GM12865 (cell line): ENCODE measurements at regions not wholly inside any gene's neighbourhood (a gene's known extent, or its start where the extent isn't known, plus 50 kb on each side); places are given as distances from the start of the nearest gene placed in this dataset.
A peak's percentile ranks its signal among the peaks of the same experiment; 100 is the strongest.

Source experiments
- DNase-seq: peaks from one replicate; pipeline ENCODE4 v3.0.0; 2010; ENCODE audit warnings: low read depth
- H3K4me3 ChIP-seq: 2 replicates; pipeline ENCODE4 v1.5.1; 2011; ENCODE audit warnings: mild to moderate bottlenecking, low read depth, low read length, control low read depth
- CTCF ChIP-seq: IDR thresholded peaks from 2 replicates; pipeline ENCODE4 v1.5.1; 2011; ENCODE audit warnings: low read length, control low read depth, low read depth, inconsistent platforms; ENCODE audit not compliant: insufficient read depth; ENCODE audit errors: missing control alignments

- TF ChIP-seq CTCF, result no peak
- DNase-seq, result no peak
Observed at GRCh38 chrX:19270727-19271126, 73.0 kb upstream of the PDHA1 start.

GRCh38 chrX:19272452-19272851 lies 71.3 kb upstream of the PDHA1 start:
- H3K4me3 ChIP-seq, result no peak overlapping the region
- DNase-seq, result peak; percentile 13
- no peak for TF ChIP-seq CTCF

More at GRCh38 chrX:19270727-19271126, 73.0 kb upstream of the PDHA1 start:
- H3K4me3 ChIP-seq, result no peak overlapping the region

GRCh38 chrX:19280636-19281035 lies 63.1 kb upstream of the PDHA1 start:
- H3K4me3 ChIP-seq, result no peak overlapping the region

GRCh38 chrX:19281256-19281655 lies 62.5 kb upstream of the PDHA1 start:
- no peak for TF ChIP-seq CTCF
- H3K4me3 ChIP-seq, result no peak overlapping the region
- no peak for DNase-seq

More at GRCh38 chrX:19280636-19281035, 63.1 kb upstream of the PDHA1 start:
- DNase-seq, result no peak
- no peak for TF ChIP-seq CTCF

GRCh38 chrX:19283597-19284339 lies 60.0 kb upstream of the PDHA1 start:
- H3K4me3 ChIP-seq, result no peak overlapping the region
- no peak for DNase-seq
- TF ChIP-seq CTCF, result no peak

- DNase-seq, result no peak
- no peak for TF ChIP-seq CTCF
- H3K4me3 ChIP-seq, result no peak overlapping the region
Observed at GRCh38 chrX:19285857-19286256, 57.9 kb upstream of the PDHA1 start.

- no peak overlapping the region for H3K4me3 ChIP-seq
- no peak for DNase-seq
- TF ChIP-seq CTCF, result no peak
Observed at GRCh38 chrX:19291086-19291485, 52.6 kb upstream of the PDHA1 start.
